ENCODE measurements at regions not wholly inside any gene's neighbourhood (a gene's known extent, or its start where the extent isn't known, plus 50 kb on each side); places are given as distances from the start of the nearest gene placed in this dataset.

DNA sequence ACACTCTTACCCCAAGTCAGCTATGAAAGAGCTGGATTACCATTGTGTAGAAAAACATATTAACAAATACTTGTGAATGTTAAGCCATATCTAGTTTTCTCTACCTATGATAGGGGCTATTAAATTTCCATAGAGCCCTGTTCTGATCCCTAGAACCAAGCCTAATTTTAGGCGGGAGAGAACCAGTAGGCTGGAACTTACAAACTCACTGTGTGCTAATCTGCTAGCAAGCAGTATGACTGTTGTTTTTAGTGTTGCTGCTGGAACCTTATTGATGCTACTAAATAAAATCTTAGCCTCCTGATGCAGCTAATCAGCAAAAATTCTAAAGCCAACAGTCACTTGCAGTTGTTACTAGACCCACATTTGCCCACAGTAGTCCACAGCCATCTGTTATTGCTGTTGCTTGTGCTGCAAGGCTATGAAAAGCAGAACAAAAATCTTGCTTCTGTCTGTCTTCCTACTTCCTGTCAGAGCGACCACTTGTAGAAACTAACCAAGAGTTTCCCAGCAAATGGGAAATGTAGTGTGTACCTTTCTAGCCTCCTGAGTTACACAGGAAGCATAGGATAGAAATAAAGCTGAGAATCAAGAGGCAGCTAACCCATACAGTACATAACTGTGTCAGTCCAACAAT, 368.4 kb downstream of the ARL4A start:
- H2AFZ ChIP-seq (ENCODE audit: insufficient read depth, low read depth, low read length, poor library complexity, severe bottlenecking): peak overlapping the region; percentile 64
- H4K20me1 ChIP-seq (ENCODE audit: control insufficient read depth, insufficient read depth, low read length, poor library complexity, severe bottlenecking): no peaks in the 10 kb centered on the region
- Mint-ChIP-seq H3K9me3 (ENCODE audit: insufficient read depth) (peaks cover 4% of the 10 kb centered on the region), H3K27ac (peak overlapping the region; percentile 89), H3K27me3 (no peaks in the 10 kb centered on the region), H3K4me1 (peaks cover 38% of the 10 kb centered on the region), H3K4me3 (peak overlapping the region; percentile 50)
- ATAC-seq (ENCODE audit: low read depth) (peak; percentile 46), DNase-seq (peak; percentile 40)
- peak overlapping the region; percentile 71 for H3K4me2 ChIP-seq (replicated peaks; ENCODE audit: low read depth, low read length, poor library complexity, severe bottlenecking)
- 100% methylated on average over 1 of the region's 2 CpGs for WGBS (ENCODE audit: insufficient coverage)
- peaks cover 0 to 5% (median 0%) of the 10 kb centered on the region in 3 donors for H3K9me3 ChIP-seq (ENCODE audit: control extremely low read depth in 1 of 3, control insufficient read depth in 2 of 3, insufficient read depth in 1 of 3, low read length in 2 of 3)
- H3K36me3 ChIP-seq (replicated peaks in 1 of 2; ENCODE audit: control extremely low read depth in 1 of 2, control insufficient read depth in 1 of 2, extremely low read depth in 1 of 2, insufficient read depth in 2 of 2, low read length in 1 of 2): no peaks in the 10 kb centered on the region
- no peak for TF ChIP-seq CTCF (IDR thresholded peaks at IDR 0.05)
- TF ChIP-seq EZH2 (IDR thresholded peaks at IDR 0.05; ENCODE audit: borderline replicate concordance, insufficient read depth, low read depth, low read length, poor library complexity, severe bottlenecking): no peak
- H3K9ac ChIP-seq (ENCODE audit: low read length): peak overlapping the region; percentile 24
- peak overlapping the region; percentile 86 to 93 for H3K27ac ChIP-seq (ENCODE audit: low read length in 2 of 2)
- no peaks in the 10 kb centered on the region for H3K79me2 ChIP-seq (ENCODE audit: control insufficient read depth, insufficient read depth, low read length)
- H3K4me3 ChIP-seq (ENCODE audit: control extremely low read depth in 1 of 5, extremely low read depth in 1 of 5, insufficient read depth in 1 of 5, low read depth in 2 of 5, low read length in 4 of 5): no peak overlapping the region
- H3K27me3 ChIP-seq (replicated peaks in 1 of 4; ENCODE audit: control extremely low read depth in 1 of 4, control insufficient read depth in 3 of 4, insufficient read depth in 4 of 4, low read length in 3 of 4): no peaks in the 10 kb centered on the region
- intact Hi-C loops (cut with micrococcal nuclease): loop anchor here (5.0 kb wide), 1 partner anchor 36 kb away; no protein-coding TSS in a partner anchor
- CTCF ChIA-PET: no interaction called here
- peaks cover 36 to 43% of the 10 kb centered on the region in 2 donors for H3K4me1 ChIP-seq (ENCODE audit: control insufficient read depth in 2 of 2, insufficient read depth in 2 of 2, low read length in 2 of 2)
- POLR2A ChIA-PET: no interaction called here

DNA sequence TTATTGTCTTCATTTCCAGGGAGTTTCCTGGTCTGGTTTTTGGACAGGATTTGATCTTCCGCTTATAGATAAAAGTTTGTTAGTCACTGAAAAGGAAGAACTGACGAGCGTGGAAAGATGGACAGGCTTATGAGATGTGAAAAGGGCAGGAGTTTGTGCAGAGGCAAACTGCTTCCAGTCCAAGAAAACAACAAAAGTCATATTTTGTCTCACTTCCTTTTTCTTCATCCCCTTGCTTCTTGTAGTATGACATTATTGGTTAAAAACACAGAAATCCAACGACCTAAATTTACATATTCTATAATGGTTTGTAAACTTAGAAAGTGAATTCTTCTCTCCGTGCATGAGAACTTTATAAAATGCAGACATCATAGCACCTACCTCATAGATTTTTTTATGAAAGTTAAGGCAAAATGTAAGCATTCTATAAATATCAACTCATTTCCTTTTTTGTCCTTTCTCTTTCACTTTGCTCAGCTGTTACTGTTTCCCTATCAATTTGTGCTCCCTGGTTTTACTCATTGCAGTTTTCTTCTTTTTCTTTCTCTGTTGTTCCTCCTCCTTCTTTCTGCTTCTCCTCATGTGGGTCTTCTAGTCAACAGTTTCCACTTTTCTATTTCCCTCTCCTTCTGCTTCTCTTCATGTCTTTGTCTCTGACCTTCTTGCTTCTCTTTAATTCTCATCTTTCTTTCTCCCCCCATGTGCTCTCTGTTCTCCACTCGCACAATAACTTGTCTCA, 370.2 kb downstream of the ARL4A start:
- Mint-ChIP-seq H3K4me1 (peaks cover 38% of the 10 kb centered on the region), H3K27ac (peak overlapping the region; percentile 96), H3K27me3 (no peaks in the 10 kb centered on the region), H3K9me3 (ENCODE audit: insufficient read depth) (peaks cover 4% of the 10 kb centered on the region), H3K4me3 (peak overlapping the region; percentile 69)
- Histone ChIP-seq H3K27me3 (replicated peaks in 1 of 4; ENCODE audit: control extremely low read depth in 1 of 4, control insufficient read depth in 3 of 4, insufficient read depth in 4 of 4, low read length in 3 of 4) (no peaks in the 10 kb centered on the region), H3K79me2 (ENCODE audit: control insufficient read depth, insufficient read depth, low read length) (no peaks in the 10 kb centered on the region), H3K27ac (ENCODE audit: low read length in 2 of 2) (peak overlapping the region; percentile 86 to 93), H3K9me3 (ENCODE audit: control extremely low read depth in 1 of 3, control insufficient read depth in 2 of 3, insufficient read depth in 1 of 3, low read length in 2 of 3) (peaks cover 0 to 5% (median 0%) of the 10 kb centered on the region in 3 donors), H3K9ac (ENCODE audit: low read length) (peak overlapping the region; percentile 65), H2AFZ (ENCODE audit: insufficient read depth, low read depth, low read length, poor library complexity, severe bottlenecking) (peak overlapping the region; percentile 85), H3K4me1 (ENCODE audit: control insufficient read depth in 2 of 2, insufficient read depth in 2 of 2, low read length in 2 of 2) (peaks cover 36 to 43% of the 10 kb centered on the region in 2 donors), H3K36me3 (replicated peaks in 1 of 2; ENCODE audit: control extremely low read depth in 1 of 2, control insufficient read depth in 1 of 2, extremely low read depth in 1 of 2, insufficient read depth in 2 of 2, low read length in 1 of 2) (no peaks in the 10 kb centered on the region), H3K4me3 (ENCODE audit: control extremely low read depth in 1 of 5, extremely low read depth in 1 of 5, insufficient read depth in 1 of 5, low read depth in 2 of 5, low read length in 4 of 5) (peak overlapping the region; percentile 30 to 77 (median 50)), H4K20me1 (ENCODE audit: control insufficient read depth, insufficient read depth, low read length, poor library complexity, severe bottlenecking) (no peaks in the 10 kb centered on the region), H3K4me2 (replicated peaks; ENCODE audit: low read depth, low read length, poor library complexity, severe bottlenecking) (peak overlapping the region; percentile 71)
- peak; percentile 78 for ATAC-seq (ENCODE audit: low read depth)
- intact Hi-C loops (cut with micrococcal nuclease): loop anchor here (1.0 to 5.0 kb wide), 2 partner anchors 35 to 370 kb away; partner anchors contain the start of gene ARL4A
- WGBS (ENCODE audit: insufficient coverage): no CpG with 5 or more reads among the region's 6 CpGs
- TF ChIP-seq EZH2 (IDR thresholded peaks at IDR 0.05; ENCODE audit: borderline replicate concordance, insufficient read depth, low read depth, low read length, poor library complexity, severe bottlenecking) (no peak), CTCF (IDR thresholded peaks at IDR 0.05) (no peak)
- ChIA-PET POLR2A (no interaction called here), CTCF (interaction anchor here (1.4 to 2.0 kb wide), 2 partner anchors 49 to 371 kb away, joined by 3 to 8 read pairs; partner anchors contain the start of gene ARL4A)
- peak; percentile 67 for DNase-seq
